ENCODE measurements at regions not wholly inside any gene's neighbourhood (a gene's known extent, or its start where the extent isn't known, plus 50 kb on each side); places are given as distances from the start of the nearest gene placed in this dataset.

GRCh38 chr21:34192646-34193285 is 119.4 kb downstream of the MRPS6 start:
- H2BK12ac ChIP-seq (ENCODE audit: low read depth, low read length), result no peak overlapping the region; the same call in 1 of the 2 replicates
- no peak overlapping the region for H2BK5ac ChIP-seq (ENCODE audit: low read depth, low read length)
- DNase-seq (ENCODE audit: low read depth in 1 of 2, low spot score in 2 of 2) (no peak), FAIRE-seq (no peak)
- H3K4ac ChIP-seq (replicated peaks; ENCODE audit: insufficient read length, low read depth, low read length), result no peak overlapping the region
- no peaks in the 10 kb centered on the region for H3K23me2 ChIP-seq (ENCODE audit: low read depth, low read length)
- H3K18ac ChIP-seq (ENCODE audit: extremely low read depth, low read length), result no peak overlapping the region
- no peak overlapping the region for H2AFZ ChIP-seq (ENCODE audit: low read length)
- H3K4me3 ChIP-seq (ENCODE audit: extremely low read depth in 1 of 4, insufficient read depth in 2 of 4, low read depth in 3 of 4, low read length in 4 of 4), result no peak overlapping the region
- no peaks in the 10 kb centered on the region for H3K79me2 ChIP-seq (ENCODE audit: control insufficient read depth in 1 of 2, insufficient read depth in 2 of 2, low read length in 2 of 2)
- POLR2A ChIA-PET (ENCODE audit: partially characterized antibody), result interaction anchor here (1.1 to 1.3 kb wide), 2 partner anchors 9 to 11 kb away, joined by 3 to 5 read pairs; no protein-coding TSS in a partner anchor
- 89% methylated on average over 7 of the region's 7 CpGs; no CpG with 5 or more reads in 1 of the 2 experiments for WGBS, 2 experiments (ENCODE audit: extremely low coverage in 1 of 2, insufficient coverage in 1 of 2, insufficient read length in 1 of 2, insufficient replicate concordance in 2 of 2, low coverage in 1 of 2, low lambda C conversion rate in 2 of 2, missing lambda C conversion rate in 1 of 2)
- no peak overlapping the region for H4K91ac ChIP-seq (replicated peaks; ENCODE audit: insufficient read length, low read length)
- no peak overlapping the region for H2BK15ac ChIP-seq (ENCODE audit: low read length)
- H2BK20ac ChIP-seq (ENCODE audit: low read length), result no peak overlapping the region
- peaks cover 2 to 13% (median 10%) of the 10 kb centered on the region in 4 experiments; a peak in 5 of 7 replicates for H3K4me1 ChIP-seq (replicated peaks in 1 of 4; ENCODE audit: control insufficient read depth in 3 of 4, insufficient read depth in 4 of 4, low read length in 3 of 4)
- no peak overlapping the region for H4K5ac ChIP-seq (ENCODE audit: insufficient read length, low read depth, low read length)
- H3K27me3 ChIP-seq (replicated peaks in 1 of 4; ENCODE audit: control insufficient read depth in 3 of 4, extremely low read depth in 1 of 4, insufficient read depth in 3 of 4, low read length in 3 of 4), result no peaks in the 10 kb centered on the region
- CTCF ChIA-PET (ENCODE audit: partially characterized antibody), result interaction anchor here (1.6 kb wide), 1 partner anchor 60 kb away, joined by 5 read pairs; no protein-coding TSS in a partner anchor
- 0 out of 4 replicates have a peak, but pooled peaks cover 0 to 3% of the 10 kb centered on the region in 2 experiments for H3K9me3 ChIP-seq (ENCODE audit: insufficient read depth in 2 of 2, low read depth in 1 of 2, low read length in 1 of 2)
- H2AK5ac ChIP-seq (ENCODE audit: low read depth, low read length), result no peak overlapping the region
- H3K56ac ChIP-seq (replicated peaks; ENCODE audit: insufficient read length, low read depth, low read length), result no peak overlapping the region
- H4K8ac ChIP-seq (ENCODE audit: extremely low read depth, insufficient read depth, low read length), result no peak overlapping the region; the same call in 1 of the 2 replicates
- no peaks in the 10 kb centered on the region for H4K20me1 ChIP-seq (replicated peaks in 1 of 2; ENCODE audit: control insufficient read depth in 1 of 2, insufficient read depth in 2 of 2, low read length in 2 of 2)
- no peak overlapping the region for H3K27ac ChIP-seq (ENCODE audit: low read depth, low read length)
- no peaks in the 10 kb centered on the region for H3K36me3 ChIP-seq (ENCODE audit: control insufficient read depth in 2 of 4, insufficient read depth in 4 of 4, low read length in 3 of 4)
- no peaks in the 10 kb centered on the region; the same call in 1 of the 2 replicates for H3K79me1 ChIP-seq (ENCODE audit: low read depth, low read length)
- H3K23ac ChIP-seq (ENCODE audit: insufficient read length), result no peak overlapping the region
- no peak overlapping the region for H2BK120ac ChIP-seq (replicated peaks; ENCODE audit: low read depth, low read length)
- no peak overlapping the region for H3K14ac ChIP-seq (ENCODE audit: insufficient read length)
- H3K9ac ChIP-seq (replicated peaks in 1 of 4; ENCODE audit: extremely low read depth in 1 of 4, low read depth in 3 of 4, low read length in 3 of 4), result no peak overlapping the region
- no peak overlapping the region for H3K4me2 ChIP-seq (ENCODE audit: insufficient read depth in 1 of 2, low read depth in 2 of 2, low read length in 2 of 2)
- TF ChIP-seq TEAD4 (IDR thresholded peaks at IDR 0.05; ENCODE audit: low read depth, low read length) (no peak), SRF (IDR thresholded peaks at IDR 0.05; ENCODE audit: low read depth, low read length) (no peak)

All from H1 (cell line).